ENCODE measurements at regions not wholly inside any gene's neighbourhood (a gene's known extent, or its start where the extent isn't known, plus 50 kb on each side); places are given as distances from the start of the nearest gene placed in this dataset.

DNA sequence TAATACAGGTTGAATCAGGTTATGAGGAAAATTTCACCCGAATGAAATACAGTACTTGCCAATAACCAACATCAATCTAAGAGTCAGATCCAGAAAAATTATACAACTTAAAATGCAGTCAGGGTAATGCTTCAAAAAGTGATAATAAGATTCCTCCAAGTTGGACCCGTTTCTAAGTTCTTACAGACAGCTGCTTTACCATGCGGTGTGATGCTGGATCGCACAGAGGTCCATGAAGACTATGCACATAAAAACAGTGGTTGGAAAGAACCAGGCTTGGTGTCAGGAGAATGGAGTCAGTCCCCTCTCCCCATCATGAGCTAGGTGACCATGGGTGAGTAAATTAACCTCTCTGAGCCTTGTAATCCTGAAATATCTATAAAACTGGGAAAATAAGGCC is 261.3 kb downstream of the QDPR start:
- Histone ChIP-seq H3K4me1 (no peaks in the 10 kb centered on the region), H3K27ac (no peak overlapping the region), H3K27me3 (no peaks in the 10 kb centered on the region), H3K36me3 (no peaks in the 10 kb centered on the region), H3K9me3 (no peaks in the 10 kb centered on the region), H3K4me3 (replicated peaks in 1 of 3) (no peak overlapping the region)
- intact Hi-C loops (cut with DNase I), result no loop called here
- no peak for DNase-seq
- WGBS, 2 donors, result 83 to 90% methylated on average over 4 of the region's 4 CpGs
- no peak for TF ChIP-seq POLR2A (IDR thresholded peaks at IDR 0.05)
- no peak for TF ChIP-seq CTCF (IDR thresholded peaks at IDR 0.05)

DNA sequence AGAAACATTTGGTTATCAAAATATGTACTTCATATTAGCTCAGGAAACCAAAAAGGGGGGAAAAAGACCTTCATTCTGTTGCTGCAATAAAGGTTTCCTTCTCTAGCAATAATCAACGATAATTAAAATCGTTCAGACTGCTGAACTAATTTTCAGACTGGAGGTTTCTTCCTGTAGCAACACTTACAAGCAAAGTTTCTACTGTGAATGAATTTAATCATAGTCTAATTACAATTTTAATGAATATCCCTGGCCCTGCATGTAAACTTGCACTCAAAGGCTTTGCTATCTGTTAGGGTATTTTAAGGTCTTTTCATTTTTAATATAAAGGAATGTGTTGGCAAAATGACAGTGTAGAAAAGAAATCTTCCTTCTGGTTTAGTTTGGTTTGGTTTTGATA is 265.2 kb downstream of the QDPR start:
- Histone ChIP-seq H3K27ac (no peak overlapping the region), H3K4me3 (replicated peaks in 1 of 3) (no peak overlapping the region), H3K9me3 (no peaks in the 10 kb centered on the region), H3K36me3 (no peaks in the 10 kb centered on the region), H3K4me1 (no peaks in the 10 kb centered on the region), H3K27me3 (no peaks in the 10 kb centered on the region)
- intact Hi-C loops (cut with DNase I), result no loop called here
- TF ChIP-seq POLR2A (IDR thresholded peaks at IDR 0.05) (no peak), CTCF (IDR thresholded peaks at IDR 0.05) (no peak)
- 81 to 86% methylated on average over 2 of the region's 2 CpGs for WGBS, 2 donors
- no peak for DNase-seq

GRCh38 chr4:17241835-17242234 is 270.1 kb downstream of the QDPR start:
- TF ChIP-seq CTCF (IDR thresholded peaks at IDR 0.05) (no peak), POLR2A (IDR thresholded peaks at IDR 0.05) (no peak)
- Histone ChIP-seq H3K27ac (no peak overlapping the region), H3K9me3 (no peaks in the 10 kb centered on the region), H3K27me3 (no peaks in the 10 kb centered on the region), H3K4me1 (no peaks in the 10 kb centered on the region), H3K4me3 (replicated peaks in 1 of 3) (no peak overlapping the region), H3K36me3 (no peaks in the 10 kb centered on the region)
- 67 to 89% methylated on average over 1 of the region's 1 CpG for WGBS, 2 donors
- DNase-seq, result no peak
- intact Hi-C loops (cut with DNase I), result no loop called here

DNA sequence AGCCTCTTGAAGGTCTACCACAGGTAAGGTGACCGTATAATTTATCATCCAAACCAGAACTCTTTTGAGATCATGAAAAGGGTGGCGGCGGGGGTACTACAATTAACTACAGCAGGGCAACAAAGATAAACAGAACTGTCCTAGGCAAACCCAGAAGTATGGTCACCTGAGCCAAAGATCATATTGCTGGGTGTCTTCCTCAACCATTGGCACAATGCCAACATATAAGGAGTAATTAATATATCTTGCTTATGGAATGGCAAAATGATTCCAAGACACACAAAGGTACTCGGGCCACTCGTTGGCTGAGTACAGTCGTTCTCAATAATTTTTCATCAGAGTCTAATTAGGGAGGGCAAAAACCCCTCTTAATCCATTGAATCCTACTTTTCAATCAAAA is 273.3 kb downstream of the QDPR start:
- intact Hi-C loops (cut with DNase I), result no loop called here
- Histone ChIP-seq H3K27ac (no peak overlapping the region), H3K36me3 (no peaks in the 10 kb centered on the region), H3K4me3 (replicated peaks in 1 of 3) (no peak overlapping the region), H3K9me3 (no peaks in the 10 kb centered on the region), H3K4me1 (no peaks in the 10 kb centered on the region), H3K27me3 (no peaks in the 10 kb centered on the region)
- WGBS, 2 donors, result 93 to 94% methylated on average over 6 of the region's 6 CpGs
- no peak for TF ChIP-seq POLR2A (IDR thresholded peaks at IDR 0.05)
- no peak for TF ChIP-seq CTCF (IDR thresholded peaks at IDR 0.05)
- DNase-seq, result no peak

GRCh38 chr4:17236686-17237085 is 275.2 kb downstream of the QDPR start:
- no peaks in the 10 kb centered on the region for H3K36me3 ChIP-seq
- peaks cover 5 to 11% of the 10 kb centered on the region in 2 donors for H3K4me1 ChIP-seq
- no peak overlapping the region for H3K27ac ChIP-seq
- TF ChIP-seq POLR2A (IDR thresholded peaks at IDR 0.05) (no peak), CTCF (IDR thresholded peaks at IDR 0.05) (no peak)
- intact Hi-C loops (cut with DNase I), result no loop called here
- H3K9me3 ChIP-seq, result no peaks in the 10 kb centered on the region
- no peak overlapping the region for H3K4me3 ChIP-seq (replicated peaks in 1 of 3)
- WGBS, 2 donors, result 44 to 59% methylated on average over 1 of the region's 1 CpG
- H3K27me3 ChIP-seq, result no peaks in the 10 kb centered on the region
- no peak for DNase-seq
